ENCODE measurements at regions not wholly inside any gene's neighbourhood (a gene's known extent, or its start where the extent isn't known, plus 50 kb on each side); places are given as distances from the start of the nearest gene placed in this dataset.

DNA sequence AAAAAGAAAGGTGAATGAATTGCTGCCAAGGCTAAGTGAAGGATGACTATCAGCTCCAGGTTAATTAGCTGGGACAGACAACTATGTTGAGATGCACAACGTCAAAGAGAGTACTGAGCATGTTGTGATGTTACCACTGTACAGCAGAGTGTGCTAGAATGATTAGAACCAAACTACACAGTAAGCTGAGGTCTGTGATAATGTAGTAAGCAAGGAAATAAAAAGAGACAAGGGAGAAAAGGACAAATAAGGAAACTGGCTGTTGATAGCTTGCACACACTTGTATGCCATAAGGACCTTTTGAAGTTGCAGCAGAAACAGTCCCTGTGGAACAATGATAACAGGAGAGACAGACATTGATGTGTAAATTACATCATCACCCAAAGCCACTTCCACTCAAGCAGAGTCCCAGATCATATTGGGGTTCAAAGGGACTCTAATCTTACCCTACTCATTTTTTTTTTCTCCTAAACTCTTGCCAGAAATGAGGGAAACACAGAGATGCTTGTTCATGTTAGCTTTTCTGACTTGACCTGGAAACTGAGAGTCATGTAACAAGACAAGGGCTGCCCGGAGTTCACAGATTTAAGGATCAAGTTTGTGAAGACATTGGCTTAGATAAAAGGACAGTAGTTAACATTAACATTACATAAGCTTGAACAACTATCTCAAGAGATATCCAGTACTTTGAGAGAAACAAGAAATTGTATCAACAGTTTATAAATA is 189.9 kb downstream of the CENPW start:
- no peak for DNase-seq

DNA sequence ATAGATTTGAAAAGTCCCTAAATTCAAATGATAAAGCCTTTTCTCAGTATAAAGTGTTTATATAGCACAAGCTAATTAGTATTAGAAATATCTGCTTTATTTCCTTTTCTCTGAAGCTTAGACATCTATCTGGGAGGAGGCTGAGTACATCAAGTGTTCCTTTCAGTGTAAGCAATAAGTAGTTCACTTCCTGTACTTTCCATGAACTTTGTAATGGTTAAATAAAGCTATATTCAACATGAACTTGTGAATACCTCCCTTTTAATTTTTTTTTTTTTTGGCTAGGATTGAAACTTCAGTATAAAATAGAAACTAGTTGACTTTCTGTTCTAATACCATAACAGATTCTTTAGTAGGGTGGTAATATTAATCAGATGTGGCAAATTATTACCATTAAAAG is 190.9 kb downstream of the CENPW start:
- DNase-seq, result no peak

DNA sequence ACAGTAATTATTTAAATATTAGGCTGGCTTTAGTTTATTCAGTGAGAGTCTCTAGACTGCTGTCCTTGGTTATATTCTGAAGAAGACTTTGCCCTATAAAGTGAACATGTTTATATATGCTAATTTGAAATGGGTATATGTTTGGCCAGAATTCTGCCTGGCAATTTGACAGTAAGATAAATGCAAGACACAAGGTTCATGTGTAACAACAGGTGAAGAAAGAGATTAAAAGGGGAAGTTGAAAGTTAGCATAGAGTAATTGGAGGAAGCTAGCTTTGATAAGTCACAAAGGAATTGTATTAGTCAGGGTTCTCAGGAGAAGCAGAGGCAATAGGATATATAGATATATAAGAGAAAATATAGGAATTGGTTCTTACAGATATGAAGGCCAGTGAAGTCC is 191.4 kb downstream of the CENPW start:
- DNase-seq, result no peak

DNA sequence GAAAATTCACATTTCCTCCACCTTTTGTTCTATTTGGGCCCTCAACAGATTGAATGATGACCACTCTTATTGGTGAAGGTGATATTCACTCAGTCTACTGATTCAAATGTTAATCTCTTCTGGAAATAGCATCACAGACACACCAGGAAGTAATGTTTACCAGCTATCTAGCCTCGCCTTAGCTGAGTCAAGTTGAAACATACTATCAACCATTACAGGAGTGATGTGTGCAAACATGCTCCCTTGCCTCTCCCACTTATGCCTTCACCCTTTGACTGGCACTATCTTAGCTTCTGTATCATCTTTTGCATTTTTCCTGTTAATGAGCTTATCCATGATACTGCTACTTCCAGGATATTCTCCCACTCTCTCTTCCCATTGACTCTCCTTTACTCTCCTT is 191.9 kb downstream of the CENPW start:
- DNase-seq, result no peak

DNA sequence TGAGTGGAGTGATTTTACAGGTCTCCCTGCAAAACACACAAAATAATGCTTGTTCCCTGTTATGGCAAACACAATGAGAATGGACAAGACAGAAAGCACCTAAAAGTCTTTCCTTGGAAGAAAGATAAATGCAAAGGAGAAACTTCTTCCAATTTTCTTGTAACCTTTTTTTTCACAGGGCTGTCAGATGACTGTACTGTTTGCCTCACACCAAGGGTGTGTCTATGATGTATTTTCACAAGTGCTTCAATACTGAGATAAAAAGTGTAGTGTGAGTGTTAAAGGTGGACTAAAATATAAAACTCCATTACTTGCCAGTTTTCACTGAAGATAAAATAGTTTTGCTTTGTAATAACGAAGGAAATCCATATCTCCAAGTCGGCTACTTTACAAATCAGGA is 194.5 kb downstream of the CENPW start:
- DNase-seq, result no peak

DNA sequence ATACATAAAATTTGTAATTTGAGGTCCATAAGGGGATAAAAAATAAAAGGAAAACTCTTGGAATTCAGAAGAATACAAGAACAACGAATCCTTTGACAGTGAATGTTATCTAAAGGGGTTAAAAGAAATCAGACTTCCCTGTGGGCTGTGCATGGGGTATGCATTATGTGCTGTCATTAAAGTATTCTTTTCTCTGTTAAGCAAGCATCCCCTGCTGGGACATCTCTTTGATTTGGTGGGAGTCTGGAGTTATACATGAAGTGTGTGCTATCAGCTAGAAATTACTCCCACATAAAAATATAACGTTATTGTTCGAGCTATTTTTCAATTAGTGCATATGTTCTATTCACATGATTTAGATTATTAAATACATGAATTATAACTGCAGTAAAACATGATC is 195.2 kb downstream of the CENPW start:
- no peak for DNase-seq

DNA sequence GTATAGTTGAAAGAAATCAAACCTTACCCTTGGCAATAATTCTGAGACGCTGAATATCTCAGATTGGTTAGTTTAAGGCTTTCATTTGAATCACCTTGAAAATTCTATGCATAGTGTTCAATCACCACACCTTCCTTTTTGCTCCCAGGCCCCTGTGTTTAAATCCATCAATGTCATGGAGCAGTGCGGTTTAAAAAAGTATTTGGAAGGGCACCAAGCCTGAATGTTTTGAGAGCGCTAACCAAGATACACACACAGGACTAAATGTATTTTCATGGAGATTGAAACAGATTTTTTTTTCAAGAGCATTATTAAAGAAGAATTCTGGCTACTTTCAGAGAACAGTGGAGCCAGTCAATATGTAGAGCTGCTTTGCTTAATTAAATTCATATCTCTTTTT is 195.7 kb downstream of the CENPW start:
- DNase-seq, result no peak

DNA sequence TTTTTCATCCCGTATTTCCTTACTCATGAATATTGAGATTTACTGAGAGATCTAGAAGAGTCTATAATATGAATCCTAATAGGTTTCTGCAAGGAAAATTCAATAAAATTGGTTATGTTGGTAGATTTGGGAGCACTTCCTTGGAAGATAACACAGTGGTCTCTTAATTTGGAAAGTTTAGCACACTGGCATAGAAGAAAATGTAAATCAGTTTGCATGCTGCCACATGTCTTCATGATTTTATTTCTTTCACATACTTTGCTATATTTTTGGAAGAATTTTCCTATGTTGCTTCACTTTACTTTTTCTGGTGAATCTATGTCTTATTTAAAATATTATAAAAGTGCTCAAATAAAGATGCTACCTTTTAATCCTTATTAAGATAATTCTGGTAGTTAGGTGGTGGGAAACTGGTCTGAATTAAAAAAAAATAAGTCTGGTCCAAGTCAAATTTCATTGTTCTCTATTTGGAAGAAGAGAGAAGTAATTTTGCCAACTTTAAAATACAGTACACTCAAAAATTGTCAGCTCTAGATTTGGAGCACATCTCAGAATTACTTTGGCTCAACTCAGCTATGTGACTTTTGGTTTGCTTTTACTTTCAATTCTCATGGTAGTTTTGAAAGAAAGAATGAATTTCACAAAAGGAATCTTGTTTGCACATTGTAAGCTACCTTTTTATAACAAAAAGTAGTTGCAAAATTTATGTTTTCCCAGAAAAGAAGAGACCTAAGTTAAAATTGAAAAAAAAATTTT is 197.3 kb downstream of the CENPW start:
- no peak for DNase-seq

DNA sequence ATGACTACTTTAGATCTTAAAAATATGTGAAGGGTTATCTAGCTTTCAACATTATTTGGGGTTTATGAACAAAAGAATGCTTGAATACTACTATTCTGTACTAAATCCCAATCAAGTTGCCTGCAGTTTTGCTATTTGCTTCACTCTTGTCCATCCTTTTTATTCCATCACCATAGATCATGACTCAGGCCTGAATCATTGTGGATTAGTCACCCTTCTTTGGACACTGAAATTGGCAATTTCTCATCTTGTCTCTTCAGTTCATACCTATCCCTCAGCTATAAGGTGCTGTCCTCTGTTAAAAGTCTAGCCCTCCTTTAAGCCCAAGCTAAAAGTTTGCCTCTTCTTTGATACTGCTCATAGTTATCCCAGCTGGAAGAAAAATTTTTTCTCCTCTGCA is 199.1 kb downstream of the CENPW start:
- DNase-seq, result no peak

DNA sequence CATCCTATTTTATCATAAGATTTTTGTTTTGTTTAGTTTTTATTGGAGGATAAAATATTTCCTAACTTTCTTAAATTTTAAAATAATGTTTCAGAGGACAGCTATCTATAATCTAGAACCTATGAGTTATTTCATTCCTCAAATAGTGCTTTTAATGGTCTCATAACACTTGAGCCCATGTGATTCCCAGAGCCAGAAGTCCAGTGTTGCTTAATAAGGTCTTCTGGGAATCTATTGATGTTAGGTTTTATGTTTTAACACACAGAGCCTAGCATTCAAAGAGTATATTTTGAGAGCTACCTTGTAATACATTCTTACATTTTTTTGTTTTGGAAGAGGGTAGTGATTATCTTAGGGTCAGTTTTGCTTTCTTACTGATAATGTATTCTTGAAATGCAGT is 200.2 kb downstream of the CENPW start:
- DNase-seq, result no peak

DNA sequence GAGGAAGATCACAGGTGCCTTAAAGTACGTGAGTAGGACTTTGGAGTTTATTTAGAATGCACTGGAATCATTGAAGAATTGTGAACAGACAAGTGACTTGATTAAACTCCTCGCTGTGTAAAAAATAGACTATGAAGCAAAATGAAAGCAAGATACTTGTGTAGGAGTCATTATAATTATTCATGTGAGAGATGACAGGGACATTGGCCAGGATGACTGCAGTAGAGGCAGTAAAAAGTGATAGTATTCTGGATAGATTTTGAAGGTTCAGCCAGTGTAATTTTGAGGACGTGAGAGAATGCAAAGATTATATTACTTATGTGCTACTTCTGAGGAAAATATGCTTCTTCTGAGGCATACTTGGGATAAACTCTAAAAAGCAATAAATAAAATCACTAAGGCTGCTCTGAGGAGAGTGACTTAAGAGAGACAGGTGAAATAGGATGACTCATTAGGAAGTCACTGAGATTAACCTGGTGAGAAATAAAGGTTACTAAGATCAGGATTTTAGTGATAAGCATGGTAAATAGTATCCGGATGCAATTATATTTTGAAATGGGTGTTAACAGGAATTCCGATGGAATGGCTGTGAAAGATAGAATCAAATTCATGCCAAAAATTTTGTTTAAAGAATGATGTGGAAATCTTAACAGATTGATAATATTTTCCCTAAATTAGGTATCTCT is 202.0 kb downstream of the CENPW start:
- no peak for DNase-seq

DNA sequence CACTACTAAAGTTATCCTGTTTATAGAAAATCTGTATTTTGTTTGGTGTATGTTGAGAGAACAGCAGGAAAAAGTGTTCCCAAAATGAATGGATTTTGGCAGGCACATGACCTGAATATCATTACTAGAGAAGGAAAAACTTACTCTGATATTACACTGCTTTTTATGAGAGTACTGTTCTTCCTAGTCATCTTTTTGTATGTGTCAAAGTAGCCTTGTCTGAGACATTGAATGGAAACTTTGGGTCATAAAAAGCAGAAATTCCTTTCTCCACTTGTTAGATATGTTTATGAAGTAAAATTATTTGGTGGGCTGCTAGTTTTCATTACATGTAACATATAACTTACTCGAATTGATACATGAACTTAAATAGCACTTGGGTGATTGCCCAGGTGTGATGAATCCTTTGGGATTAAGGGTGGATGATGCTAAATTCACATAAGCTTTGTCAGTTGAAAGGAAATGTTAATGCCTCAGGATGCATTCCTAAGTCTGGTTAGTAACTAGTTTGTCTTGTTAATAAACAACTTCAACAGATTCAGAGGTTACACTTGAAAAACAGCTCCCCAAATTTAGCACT is 206.7 kb downstream of the CENPW start:
- DNase-seq, result no peak

DNA sequence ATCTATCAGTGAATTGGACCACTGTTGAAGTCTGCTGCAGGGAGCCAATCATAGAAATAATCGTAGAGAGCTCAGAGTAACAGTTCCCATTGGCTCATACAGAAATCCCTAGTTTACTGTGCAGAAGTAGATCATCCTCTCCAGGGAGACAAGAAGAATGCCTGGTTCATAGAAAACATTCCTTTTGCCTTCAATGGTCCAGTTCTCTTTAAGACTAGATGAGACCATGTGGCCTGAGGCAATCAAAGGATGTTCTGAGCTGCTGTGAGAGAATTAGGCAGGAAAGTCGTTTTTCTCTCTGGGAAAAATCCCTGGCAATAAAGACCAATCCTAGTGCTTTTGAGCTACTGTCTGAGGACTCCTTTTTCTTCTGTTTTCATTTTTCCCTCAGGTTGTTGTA is 208.4 kb downstream of the CENPW start:
- DNase-seq, result no peak

DNA sequence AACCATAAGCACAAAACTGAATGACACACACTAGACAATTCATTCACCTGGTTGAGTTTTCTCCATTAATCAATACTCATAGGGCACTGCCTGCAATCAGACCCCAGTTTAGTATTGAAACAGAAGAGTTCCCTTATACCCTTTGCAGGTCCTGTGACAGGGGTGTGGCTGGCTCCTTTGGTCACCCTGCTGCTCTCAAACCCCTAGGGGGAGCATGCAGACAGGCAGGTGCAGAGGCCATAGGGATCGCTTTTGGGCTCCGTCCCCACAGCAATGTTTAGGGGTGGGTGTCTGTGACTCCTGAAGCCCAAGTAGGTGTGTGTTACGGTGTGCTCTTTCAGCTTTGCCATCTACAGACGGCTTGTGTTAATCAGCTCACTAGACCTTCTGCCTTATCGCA is 210.4 kb downstream of the CENPW start:
- DNase-seq, result no peak

DNA sequence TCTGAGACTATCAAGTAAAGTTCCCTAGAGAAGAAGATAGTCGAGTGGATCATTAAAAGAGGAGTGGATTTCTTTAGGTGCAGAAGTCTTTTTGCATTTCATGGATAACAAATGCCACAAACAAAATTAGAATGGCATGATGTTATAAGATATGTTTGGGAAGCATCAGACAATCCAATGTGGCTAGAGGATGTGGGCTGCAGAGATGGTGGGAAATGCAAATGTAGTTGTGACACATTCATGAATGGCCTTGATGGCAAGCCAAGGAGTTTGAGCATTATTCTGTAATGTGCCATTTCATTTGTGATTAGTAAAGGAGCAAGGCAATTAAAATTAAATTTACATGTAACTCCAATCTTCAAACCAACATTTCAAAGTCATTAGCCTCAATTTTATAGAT is 211.9 kb downstream of the CENPW start:
- no peak for DNase-seq

DNA sequence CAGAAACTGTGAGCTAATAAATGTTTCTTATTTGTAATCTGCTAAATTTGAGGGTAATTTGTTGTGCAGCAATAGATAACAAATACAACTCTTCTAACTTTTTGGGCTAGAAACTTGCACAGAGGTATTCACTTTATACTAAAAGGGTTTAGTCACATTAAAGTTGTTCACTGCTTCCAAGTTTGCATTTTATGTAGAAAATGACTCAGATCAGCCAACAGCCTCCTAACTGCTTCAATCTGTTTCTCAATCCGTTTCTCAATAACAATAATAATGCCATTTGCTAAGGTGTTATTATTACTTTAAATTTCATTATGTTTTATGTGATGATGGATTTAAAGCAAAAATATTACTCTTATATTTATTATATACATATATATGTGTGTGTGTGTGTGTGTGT is 213.9 kb downstream of the CENPW start:
- DNase-seq, result no peak

DNA sequence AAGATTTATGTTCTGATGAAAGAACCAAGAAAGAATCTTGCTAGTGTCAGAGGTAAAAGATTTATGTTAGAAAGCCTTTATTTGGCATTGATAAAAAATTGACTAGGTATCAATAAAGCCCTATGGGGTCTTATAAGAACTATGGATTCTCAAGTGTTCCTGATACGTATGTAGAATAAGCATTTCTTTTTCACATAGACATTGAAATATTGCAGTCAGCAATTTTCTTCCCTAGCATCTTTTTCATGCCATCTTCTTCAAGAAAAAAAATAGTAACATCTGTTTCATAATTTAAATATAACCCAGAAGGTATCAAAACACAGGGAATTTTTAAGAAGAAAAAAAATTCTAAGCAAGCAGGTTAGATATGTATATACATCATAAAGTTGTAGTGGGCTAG is 230.6 kb downstream of the CENPW start:
- DNase-seq, result no peak

DNA sequence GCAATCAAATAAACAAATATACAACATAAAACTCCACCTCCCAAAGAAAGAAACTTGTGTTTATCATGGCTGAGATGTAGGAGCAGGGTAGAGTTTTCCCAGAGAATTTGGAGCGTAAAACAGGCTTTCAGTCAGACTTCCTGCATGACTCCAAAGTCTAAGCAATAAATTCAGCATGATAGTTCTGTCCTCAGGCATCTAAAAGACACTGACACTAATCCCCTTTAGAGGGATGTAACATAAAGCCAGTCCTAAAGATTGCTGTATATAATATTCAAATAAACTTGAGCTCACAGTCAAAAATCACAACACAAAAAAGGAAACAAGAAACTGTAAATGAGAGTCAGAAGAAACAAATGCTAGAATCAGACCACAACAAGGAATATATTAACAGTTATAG is 234.4 kb downstream of the CENPW start:
- no peak for DNase-seq

DNA sequence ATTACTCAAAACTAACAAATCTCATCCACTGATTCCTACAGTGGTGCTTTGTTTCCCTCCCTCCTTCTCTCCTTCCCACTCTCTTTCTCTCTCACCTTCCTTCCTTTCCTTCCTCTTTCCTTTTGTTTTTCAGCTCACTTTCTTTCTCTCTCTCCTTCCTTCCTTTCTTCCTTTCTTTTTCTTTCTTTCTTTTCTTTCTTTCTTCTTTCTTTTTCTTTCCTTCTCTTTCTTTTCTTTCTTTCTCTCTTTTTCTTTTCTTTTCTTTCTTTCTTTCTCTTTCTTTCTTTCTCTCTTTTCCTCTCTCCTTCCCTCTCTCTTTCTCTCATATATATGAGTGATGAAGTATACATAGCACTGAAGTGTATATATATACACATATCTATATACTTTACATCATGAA is 241.4 kb downstream of the CENPW start:
- DNase-seq, result no peak

DNA sequence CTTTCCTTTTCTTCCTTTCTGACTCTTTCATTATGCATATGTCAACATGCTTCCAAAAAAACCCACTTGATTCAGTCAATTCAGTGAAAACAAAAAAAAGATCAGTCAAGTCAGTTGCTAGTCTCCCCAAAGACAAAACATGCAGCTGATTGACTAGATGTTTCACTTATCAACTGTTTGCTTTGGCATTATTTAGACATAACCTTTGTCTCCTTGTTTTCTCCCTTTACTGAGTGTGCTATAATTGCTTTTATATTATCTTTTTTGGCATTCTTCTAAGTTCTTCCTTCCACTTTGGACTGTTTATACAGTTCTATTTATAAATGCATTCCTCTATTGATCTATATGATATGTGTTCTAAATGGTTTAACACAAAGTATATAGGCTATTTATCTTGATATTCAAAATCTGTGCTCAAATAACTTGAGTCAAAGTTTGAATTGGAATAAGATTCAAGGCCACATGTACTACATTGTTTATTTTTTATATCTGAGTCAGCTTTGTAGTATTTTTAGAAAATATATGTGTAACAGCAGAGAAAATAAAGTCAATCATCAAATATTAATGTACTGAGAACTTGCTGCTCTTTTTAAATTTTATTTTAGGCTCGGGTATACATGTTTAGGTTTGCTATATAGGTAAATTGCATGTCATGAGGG is 260.5 kb downstream of the CENPW start:
- no peak for DNase-seq

DNA sequence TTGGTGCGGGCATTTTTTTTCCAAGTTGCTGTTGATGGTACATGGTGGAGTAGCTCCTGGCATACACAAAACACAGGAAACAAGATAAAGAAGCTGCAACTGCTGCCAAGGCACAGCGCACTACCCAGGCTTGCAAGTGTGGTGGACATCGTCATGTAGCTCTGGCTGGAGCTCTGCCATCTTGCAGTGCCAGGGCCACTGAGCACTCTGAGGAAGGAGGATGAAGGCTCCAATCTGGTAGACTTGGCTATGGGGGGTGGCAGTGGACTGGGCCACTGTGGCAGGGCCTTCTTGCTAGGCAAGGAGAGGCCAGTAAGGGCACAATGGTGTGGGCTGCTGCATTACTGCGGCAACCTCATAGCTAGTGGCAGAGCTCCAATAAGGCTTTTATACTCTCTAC is 263.5 kb downstream of the CENPW start:
- DNase-seq, result no peak

DNA sequence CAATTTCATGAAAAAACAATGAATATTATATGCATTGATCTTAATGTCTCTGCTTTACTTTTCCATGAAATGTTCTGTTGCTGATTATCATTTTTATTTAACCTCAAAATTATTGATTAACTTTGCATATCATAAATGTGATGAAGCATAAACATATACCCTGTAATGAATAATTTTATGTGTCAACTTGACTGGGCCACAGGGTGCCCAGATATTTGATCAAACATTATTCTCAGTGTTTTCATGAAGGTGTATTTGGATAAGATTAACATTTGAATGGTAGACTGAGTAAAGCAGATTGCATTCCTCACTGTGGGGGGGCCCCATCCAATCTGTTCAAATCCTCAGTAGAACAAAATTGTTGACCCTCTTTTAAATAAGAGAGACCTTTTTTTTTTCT is 265.2 kb downstream of the CENPW start:
- no peak for DNase-seq

DNA sequence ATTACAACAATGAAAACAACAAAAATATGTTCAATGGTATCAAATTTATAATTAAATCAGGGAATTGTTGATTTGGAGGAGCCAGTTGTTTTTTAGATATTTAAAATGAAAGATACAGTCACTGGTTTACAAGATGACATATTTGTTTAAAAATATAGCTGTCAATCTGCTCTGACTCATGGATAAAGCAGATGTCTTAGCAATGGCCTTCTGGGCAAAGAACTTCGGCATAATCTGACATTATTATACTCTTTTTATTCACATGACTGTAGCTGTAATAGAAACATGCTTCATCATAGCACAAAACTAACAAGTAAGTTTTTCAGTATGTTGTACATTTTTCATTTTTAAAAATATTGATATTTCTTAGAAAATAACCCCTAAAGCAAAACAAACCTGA is 267.4 kb downstream of the CENPW start:
- DNase-seq, result no peak
